ENCODE measurements at regions not wholly inside any gene's neighbourhood (a gene's known extent, or its start where the extent isn't known, plus 50 kb on each side); places are given as distances from the start of the nearest gene placed in this dataset.

GRCh38 chr15:29910068-29910467 is 87.8 kb upstream of the TJP1 start:
- Histone ChIP-seq H3K9ac (no peak overlapping the region), H3K4me3 (no peak overlapping the region), H3K4me2 (no peak overlapping the region), H3K27me3 (no peaks in the 10 kb centered on the region), H3K27ac (no peak overlapping the region), H4K20me1 (no peaks in the 10 kb centered on the region), H3K36me3 (no peaks in the 10 kb centered on the region), H3K9me3 (replicated peaks in 1 of 11) (peaks cover 14 to 20% (median 17%) of the 10 kb centered on the region in 11 experiments), H3K4me1 (no peaks in the 10 kb centered on the region)
- TF ChIP-seq Cebpa-rat (IDR thresholded peaks at IDR 0.05): no peak

GRCh38 chr15:29904757-29905417 is 82.6 kb upstream of the TJP1 start:
- Histone ChIP-seq H4K20me1 (no peaks in the 10 kb centered on the region), H3K36me3 (no peaks in the 10 kb centered on the region), H3K27ac (no peak overlapping the region), H3K9me3 (replicated peaks in 1 of 11) (0 out of 22 replicates have a peak, but pooled peaks cover 0 to 4% (median 0%) of the 10 kb centered on the region in 11 experiments), H3K4me1 (no peaks in the 10 kb centered on the region), H3K4me2 (no peak overlapping the region), H3K9ac (no peak overlapping the region), H3K4me3 (no peak overlapping the region), H3K27me3 (no peaks in the 10 kb centered on the region)
- TF ChIP-seq Cebpa-rat (IDR thresholded peaks at IDR 0.05): no peak

GRCh38 chr15:29903785-29904464 is 81.7 kb upstream of the TJP1 start:
- Histone ChIP-seq H3K9ac (no peak overlapping the region), H3K36me3 (no peaks in the 10 kb centered on the region)

GRCh38 chr15:29903028-29903427 is 80.8 kb upstream of the TJP1 start:
- no peak overlapping the region for H3K4me2 ChIP-seq
- TF ChIP-seq Cebpa-rat (IDR thresholded peaks at IDR 0.05): no peak

More at GRCh38 chr15:29903785-29904464, 81.7 kb upstream of the TJP1 start:
- Histone ChIP-seq H3K4me2 (no peak overlapping the region), H4K20me1 (no peaks in the 10 kb centered on the region), H3K4me3 (no peak overlapping the region), H3K9me3 (replicated peaks in 1 of 11) (no peaks in the 10 kb centered on the region), H3K27me3 (no peaks in the 10 kb centered on the region), H3K4me1 (no peaks in the 10 kb centered on the region), H3K27ac (no peak overlapping the region)
- no peak for TF ChIP-seq Cebpa-rat (IDR thresholded peaks at IDR 0.05)

GRCh38 chr15:29900237-29901189 is 78.2 kb upstream of the TJP1 start:
- Histone ChIP-seq H3K9me3 (replicated peaks in 1 of 11) (peaks cover 17 to 28% (median 24%) of the 10 kb centered on the region in 11 experiments), H3K4me3 (no peak overlapping the region), H3K27ac (no peak overlapping the region), H4K20me1 (no peaks in the 10 kb centered on the region), H3K36me3 (no peaks in the 10 kb centered on the region), H3K9ac (no peak overlapping the region), H3K4me2 (no peak overlapping the region), H3K27me3 (no peaks in the 10 kb centered on the region), H3K4me1 (no peaks in the 10 kb centered on the region)
- no peak for TF ChIP-seq Cebpa-rat (IDR thresholded peaks at IDR 0.05)

More at GRCh38 chr15:29903028-29903427, 80.8 kb upstream of the TJP1 start:
- Histone ChIP-seq H3K27me3 (no peaks in the 10 kb centered on the region), H3K27ac (no peak overlapping the region), H3K9ac (no peak overlapping the region), H3K4me3 (no peak overlapping the region), H4K20me1 (no peaks in the 10 kb centered on the region), H3K4me1 (no peaks in the 10 kb centered on the region), H3K36me3 (no peaks in the 10 kb centered on the region), H3K9me3 (replicated peaks in 1 of 11) (peaks cover 2 to 5% (median 2%) of the 10 kb centered on the region in 11 experiments; a peak in 21 of 22 replicates)

GRCh38 chr15:29896062-29896461 is 73.8 kb upstream of the TJP1 start:
- no peak overlapping the region for H3K4me3 ChIP-seq
- H3K4me2 ChIP-seq: no peak overlapping the region
- no peaks in the 10 kb centered on the region for H4K20me1 ChIP-seq
- H3K9me3 ChIP-seq (replicated peaks in 1 of 11): peaks cover 17 to 35% (median 26%) of the 10 kb centered on the region in 11 experiments
- no peak overlapping the region for H3K27ac ChIP-seq
- TF ChIP-seq Cebpa-rat (IDR thresholded peaks at IDR 0.05): no peak
- H3K27me3 ChIP-seq: no peaks in the 10 kb centered on the region
- H3K9ac ChIP-seq: no peak overlapping the region
- H3K36me3 ChIP-seq: no peaks in the 10 kb centered on the region
- H3K4me1 ChIP-seq: no peaks in the 10 kb centered on the region

GRCh38 chr15:29891096-29891457 is 68.8 kb upstream of the TJP1 start:
- no peaks in the 10 kb centered on the region for H3K4me1 ChIP-seq

GRCh38 chr15:29890336-29891095 is 68.2 kb upstream of the TJP1 start:
- Histone ChIP-seq H3K4me1 (no peaks in the 10 kb centered on the region), H4K20me1 (no peaks in the 10 kb centered on the region), H3K27ac (no peak overlapping the region), H3K9ac (no peak overlapping the region), H3K4me3 (no peak overlapping the region), H3K9me3 (replicated peaks in 1 of 11) (peaks cover 0 to 13% (median 0%) of the 10 kb centered on the region in 11 experiments; a peak in 6 of 22 replicates), H3K27me3 (no peaks in the 10 kb centered on the region; a peak in 1 of 22 replicates), H3K4me2 (no peak overlapping the region), H3K36me3 (no peaks in the 10 kb centered on the region)
- no peak for TF ChIP-seq Cebpa-rat (IDR thresholded peaks at IDR 0.05)

More at GRCh38 chr15:29891096-29891457, 68.8 kb upstream of the TJP1 start:
- no peak overlapping the region for H3K4me3 ChIP-seq
- TF ChIP-seq Cebpa-rat (IDR thresholded peaks at IDR 0.05): no peak
- no peak overlapping the region for H3K27ac ChIP-seq
- no peak overlapping the region for H3K4me2 ChIP-seq
- H3K9ac ChIP-seq: no peak overlapping the region
- H3K9me3 ChIP-seq (replicated peaks in 1 of 11): peaks cover 0 to 14% (median 4%) of the 10 kb centered on the region in 11 experiments; a peak in 13 of 22 replicates
- no peaks in the 10 kb centered on the region for H3K36me3 ChIP-seq
- H4K20me1 ChIP-seq: no peaks in the 10 kb centered on the region
- no peaks in the 10 kb centered on the region; a peak in 1 of 22 replicates for H3K27me3 ChIP-seq

Data from BLaER1 treated with 17β-estradiol and CSF1 and Interleukin-3, amounts not matched to agents 10 nM and 100 nM (cell line).